ENCODE measurements at regions not wholly inside any gene's neighbourhood (a gene's known extent, or its start where the extent isn't known, plus 50 kb on each side); places are given as distances from the start of the nearest gene placed in this dataset. TPM values are rescaled to one million over a fixed set of nuclear protein-coding genes. Genes with fewer than 3 reads are reported as not detected.

Small RNAs in the stretch of these regions (small RNA-seq; reads per million reads assigned to genes)
- not detected for gene RPL38P3
